ENCODE measurements at regions not wholly inside any gene's neighbourhood (a gene's known extent, or its start where the extent isn't known, plus 50 kb on each side); places are given as distances from the start of the nearest gene placed in this dataset.

DNA sequence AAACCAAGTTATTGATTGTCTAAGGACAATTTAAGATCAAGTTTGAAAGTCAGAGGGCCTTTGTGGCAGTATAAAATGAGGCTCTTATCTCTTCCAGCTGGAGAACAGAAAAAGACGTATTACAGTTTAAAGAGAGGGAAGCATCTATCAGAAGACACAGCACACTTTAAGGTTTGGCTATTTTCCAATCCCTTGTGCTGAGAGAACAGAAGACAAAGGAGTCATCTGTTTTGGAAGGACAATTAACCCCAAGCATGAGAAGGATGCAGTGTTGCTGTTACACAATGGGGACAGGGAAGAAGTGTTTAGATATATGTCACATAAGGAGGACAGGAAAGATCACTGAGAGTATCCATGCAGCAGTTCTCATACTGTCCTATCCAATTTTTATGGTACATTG, 1224.2 kb upstream of the SORCS1 start:
- TF ChIP-seq POLR2A (IDR thresholded peaks at IDR 0.05; ENCODE audit: borderline replicate concordance, extremely low read depth, insufficient read depth, insufficient read length), result no peak
- TF ChIP-seq, protein P1, sequence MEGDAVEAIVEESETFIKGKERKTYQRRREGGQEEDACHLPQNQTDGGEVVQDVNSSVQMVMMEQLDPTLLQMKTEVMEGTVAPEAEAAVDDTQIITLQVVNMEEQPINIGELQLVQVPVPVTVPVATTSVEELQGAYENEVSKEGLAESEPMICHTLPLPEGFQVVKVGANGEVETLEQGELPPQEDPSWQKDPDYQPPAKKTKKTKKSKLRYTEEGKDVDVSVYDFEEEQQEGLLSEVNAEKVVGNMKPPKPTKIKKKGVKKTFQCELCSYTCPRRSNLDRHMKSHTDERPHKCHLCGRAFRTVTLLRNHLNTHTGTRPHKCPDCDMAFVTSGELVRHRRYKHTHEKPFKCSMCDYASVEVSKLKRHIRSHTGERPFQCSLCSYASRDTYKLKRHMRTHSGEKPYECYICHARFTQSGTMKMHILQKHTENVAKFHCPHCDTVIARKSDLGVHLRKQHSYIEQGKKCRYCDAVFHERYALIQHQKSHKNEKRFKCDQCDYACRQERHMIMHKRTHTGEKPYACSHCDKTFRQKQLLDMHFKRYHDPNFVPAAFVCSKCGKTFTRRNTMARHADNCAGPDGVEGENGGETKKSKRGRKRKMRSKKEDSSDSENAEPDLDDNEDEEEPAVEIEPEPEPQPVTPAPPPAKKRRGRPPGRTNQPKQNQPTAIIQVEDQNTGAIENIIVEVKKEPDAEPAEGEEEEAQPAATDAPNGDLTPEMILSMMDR (IDR thresholded peaks at IDR 0.05 in 2 of 3, conservative IDR thresholded peaks at IDR 0.05 in 1 of 3; ENCODE audit: borderline replicate concordance in 1 of 3, insufficient read depth in 1 of 3, low read depth in 2 of 3, low read length in 2 of 3), result no peak
- no peak for TF ChIP-seq TCF7L2 (IDR thresholded peaks at IDR 0.05; ENCODE audit: borderline replicate concordance, extremely low read depth, insufficient read depth, insufficient read length)
- TF ChIP-seq ZBTB33 (IDR thresholded peaks at IDR 0.05; ENCODE audit: extremely low read depth, insufficient replicate concordance, low read length), result no peak
- no peak for TF ChIP-seq POLR2AphosphoS5 (IDR thresholded peaks at IDR 0.05; ENCODE audit: low read depth, low read length)

Measured in HCT116 (cell line).